ENCODE measurements at regions not wholly inside any gene's neighbourhood (a gene's known extent, or its start where the extent isn't known, plus 50 kb on each side); places are given as distances from the start of the nearest gene placed in this dataset.
A peak's percentile ranks its signal among the peaks of the same experiment; 100 is the strongest.

DNA sequence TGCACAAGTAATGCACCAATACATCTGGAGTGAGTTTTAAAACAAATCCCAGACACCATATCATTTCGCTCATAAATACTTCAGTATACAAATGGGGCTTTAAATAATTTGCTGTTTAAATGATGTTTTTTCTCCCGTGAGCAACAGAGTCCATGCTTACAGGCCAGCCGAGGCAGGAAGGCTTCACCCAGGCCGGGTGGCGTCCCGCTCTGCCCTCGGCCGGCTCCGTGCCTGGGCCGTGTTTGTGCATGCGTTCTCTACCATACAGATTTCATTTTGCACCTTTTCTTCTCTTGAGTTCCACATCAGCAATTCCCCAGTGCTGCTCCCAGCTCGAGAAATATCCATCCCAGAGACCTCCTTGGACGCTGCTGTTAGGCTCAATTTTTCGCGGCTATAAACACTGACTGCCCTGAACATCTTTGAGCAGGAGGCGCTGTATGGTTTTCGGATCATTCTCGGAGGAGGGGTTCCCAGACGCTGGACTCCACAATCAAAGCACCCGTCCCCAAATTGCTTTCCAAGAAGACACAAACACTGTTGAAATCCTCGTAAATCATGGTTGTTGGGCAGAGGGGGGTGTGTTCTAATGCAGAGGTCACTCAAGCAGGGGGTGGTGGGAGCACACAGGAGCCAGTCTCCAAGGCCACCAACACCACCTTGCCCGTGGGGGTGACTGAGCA, 91.6 kb downstream of the MICALL2 start:
- peak in 1 of 10 donors; percentile 50 for DNase-seq
- intact Hi-C loops (cut with DNase I): no loop called here

DNA sequence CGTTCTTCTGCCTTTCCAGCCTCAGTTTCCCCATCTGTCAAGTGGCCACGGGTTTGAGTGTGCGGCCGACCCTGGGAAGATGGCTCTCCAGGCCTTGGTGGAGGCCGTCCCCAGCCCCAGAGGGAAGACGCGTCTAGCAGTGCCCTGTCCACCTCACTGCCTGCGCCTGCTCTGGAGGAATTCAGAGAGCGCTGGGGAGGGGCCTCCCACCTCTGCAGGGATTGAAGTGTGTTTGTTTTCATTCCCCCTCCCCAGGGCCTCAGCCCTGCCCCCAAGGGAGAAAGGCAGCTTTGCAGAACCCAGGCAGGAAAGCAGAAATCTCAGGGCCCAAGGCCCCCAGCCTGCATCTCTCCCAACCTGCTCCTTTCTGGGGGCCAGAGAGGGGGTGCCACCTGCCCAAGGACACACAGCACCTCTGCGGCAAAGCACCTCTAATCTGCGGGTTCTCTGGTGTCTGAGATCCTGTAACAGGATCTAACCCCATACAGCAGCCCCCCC, 91.0 kb downstream of the MICALL2 start:
- intact Hi-C loops (cut with DNase I): no loop called here
- peak in 2 of 10 donors; percentile 41 to 78 for DNase-seq

DNA sequence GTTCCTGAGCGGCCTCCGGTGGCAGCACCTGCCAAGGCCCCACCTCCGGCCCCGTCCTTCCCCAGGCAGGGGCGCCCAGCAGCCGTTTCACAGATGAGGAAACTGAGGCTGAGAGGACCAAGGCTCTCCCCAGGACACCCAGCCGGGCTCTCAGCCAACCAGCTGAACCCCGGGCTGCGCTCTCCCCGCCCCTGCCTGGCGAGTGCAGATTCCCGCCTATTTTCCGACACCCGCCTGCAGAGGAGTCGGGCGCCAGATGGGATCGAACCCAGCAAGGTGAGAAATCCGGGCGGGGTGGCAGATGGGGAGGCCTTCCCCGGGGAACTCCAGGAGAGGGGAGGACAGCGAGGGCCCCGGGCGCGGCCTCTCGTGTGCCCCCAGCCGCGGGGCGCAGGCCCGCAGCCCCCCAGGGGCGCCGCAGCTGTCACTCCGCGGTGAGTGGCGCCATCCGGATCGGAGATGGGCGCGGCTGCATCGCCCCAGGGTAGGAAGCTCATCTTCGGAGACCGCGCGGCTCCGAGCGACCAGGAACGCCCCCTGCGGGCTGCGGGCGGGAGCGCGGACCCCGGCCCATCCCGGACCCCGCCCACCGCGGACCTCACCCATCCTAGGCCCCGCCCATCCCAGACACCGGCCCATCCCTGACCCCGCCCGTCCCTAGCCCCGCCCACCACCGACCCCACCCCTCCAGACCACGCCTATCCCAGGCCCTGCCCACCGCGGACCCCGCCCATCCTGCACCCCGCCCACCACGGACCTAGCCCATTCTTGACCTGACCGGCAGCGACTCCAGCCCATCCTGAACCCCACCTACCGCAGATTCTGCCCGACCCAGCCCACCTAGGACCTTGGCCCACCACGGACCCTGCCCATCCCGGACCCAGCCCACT, 90.3 kb downstream of the MICALL2 start:
- DNase-seq: peak in 2 of 10 donors; percentile 49 to 74
- intact Hi-C loops (cut with DNase I): no loop called here

DNA sequence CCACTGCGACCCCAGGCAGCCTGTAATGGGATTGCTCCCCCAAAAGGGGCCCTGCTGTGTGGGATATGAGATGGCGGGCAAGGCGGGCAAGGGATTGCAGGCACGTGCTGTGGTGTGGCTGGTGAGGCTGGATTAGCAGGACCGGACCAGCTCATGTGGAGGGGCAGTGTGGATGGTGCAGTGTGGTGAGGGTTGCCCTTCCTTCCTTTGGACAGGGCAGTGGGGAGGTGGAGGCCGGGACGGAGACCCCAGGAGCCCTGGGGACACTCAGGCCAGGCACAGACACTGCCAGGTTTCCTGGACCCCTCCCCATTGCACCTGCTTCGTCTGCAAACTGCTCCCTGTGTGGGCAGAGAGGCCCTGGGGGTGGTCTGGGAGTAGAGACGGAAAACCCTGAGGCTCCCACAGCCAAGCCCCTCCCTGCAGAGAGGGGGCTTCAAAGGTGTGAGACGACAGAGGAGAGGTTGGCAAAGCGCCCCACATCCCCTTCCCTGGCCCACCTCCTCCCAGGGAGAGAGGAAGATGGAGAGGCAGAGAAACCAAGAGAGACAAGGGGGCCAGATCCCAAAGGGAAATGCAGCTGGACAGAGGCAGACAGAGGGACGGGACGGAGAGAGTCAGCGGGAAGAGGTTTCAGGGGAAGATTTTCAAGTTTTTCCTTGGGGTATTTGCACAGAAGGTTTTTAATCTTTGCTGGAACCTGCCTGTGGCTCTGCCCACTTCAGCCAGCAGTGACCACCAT, 89.2 kb downstream of the MICALL2 start:
- intact Hi-C loops (cut with DNase I): no loop called here
- DNase-seq: peak in 2 of 10 donors; percentile 36 to 46

DNA sequence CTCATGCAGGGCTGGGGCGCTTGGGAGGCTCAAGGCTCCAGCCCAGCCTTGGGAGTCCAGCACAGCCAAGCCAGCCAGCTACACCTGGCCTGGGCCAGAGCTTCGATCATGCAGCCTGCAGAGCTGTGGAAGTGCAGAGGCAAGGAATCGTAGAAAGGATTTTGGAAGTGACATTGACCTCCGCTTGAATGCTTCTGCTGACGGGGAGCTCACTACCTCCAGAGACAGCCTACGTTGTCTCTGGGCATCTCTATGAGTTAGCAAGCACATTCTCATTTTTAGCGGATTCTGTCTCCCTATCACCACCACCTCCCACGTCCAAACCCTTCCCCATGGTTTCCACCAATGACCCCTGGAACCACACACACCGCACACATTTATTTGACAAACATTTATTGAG, 88.5 kb downstream of the MICALL2 start:
- DNase-seq: peak in 2 of 10 donors; percentile 11 to 66
- intact Hi-C loops (cut with DNase I): no loop called here

DNA sequence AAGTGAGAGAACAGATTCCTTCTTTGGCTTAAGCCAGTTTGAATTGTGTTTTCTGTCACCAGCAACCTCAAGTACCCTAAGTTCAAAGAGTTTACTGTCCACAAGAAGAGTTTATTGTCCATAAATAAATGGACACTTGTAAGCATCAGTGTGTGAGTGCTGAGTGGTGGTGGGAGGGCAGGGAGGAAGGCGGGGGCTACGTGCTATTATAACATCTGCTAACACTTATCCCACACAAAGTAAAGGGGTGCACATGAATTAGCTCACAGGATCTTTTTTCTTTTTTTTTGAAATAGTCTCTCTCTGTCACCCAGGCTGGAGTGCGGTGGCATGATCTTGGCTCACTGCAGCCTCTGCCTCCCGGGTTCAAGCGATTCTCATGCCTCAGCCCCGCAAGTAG, 87.2 kb downstream of the MICALL2 start:
- intact Hi-C loops (cut with DNase I): no loop called here
- peak in 1 of 10 donors; percentile 22 for DNase-seq

DNA sequence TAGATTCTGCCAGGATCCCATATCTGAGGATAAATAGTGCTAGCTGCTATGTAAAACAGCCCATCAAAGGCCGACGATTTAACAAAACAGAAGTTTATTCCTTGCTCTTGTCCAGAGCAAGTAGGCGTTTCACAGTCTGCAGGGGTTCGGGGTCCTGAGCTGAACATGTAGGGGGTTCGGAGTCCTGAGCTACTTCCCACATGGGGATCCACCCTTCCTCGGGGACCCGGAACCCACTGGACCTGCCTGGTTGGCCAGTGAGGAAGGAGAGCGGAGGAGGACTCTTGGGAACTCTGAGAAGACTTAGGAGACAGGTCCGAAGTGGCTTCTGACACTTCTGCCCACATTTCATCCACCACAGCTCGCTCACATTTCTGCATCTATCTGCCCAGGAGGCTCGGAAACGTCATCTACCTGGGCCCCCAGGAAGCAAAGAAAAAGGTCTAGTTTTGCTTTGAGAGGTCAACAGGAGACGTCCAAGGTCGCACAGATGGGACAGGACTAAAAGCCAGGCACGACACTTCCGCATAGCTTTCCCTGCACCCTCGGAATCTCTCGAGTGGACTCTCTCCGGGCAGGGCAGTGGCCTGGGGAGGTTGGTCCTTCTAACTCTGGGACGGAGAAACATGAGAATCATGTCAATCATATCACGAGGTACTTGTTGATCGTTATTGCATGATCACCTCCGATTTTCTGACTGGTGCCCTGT, 86.4 kb downstream of the MICALL2 start:
- peak in 3 of 10 donors; percentile 1 to 76 (median 70) for DNase-seq
- intact Hi-C loops (cut with DNase I): no loop called here

DNA sequence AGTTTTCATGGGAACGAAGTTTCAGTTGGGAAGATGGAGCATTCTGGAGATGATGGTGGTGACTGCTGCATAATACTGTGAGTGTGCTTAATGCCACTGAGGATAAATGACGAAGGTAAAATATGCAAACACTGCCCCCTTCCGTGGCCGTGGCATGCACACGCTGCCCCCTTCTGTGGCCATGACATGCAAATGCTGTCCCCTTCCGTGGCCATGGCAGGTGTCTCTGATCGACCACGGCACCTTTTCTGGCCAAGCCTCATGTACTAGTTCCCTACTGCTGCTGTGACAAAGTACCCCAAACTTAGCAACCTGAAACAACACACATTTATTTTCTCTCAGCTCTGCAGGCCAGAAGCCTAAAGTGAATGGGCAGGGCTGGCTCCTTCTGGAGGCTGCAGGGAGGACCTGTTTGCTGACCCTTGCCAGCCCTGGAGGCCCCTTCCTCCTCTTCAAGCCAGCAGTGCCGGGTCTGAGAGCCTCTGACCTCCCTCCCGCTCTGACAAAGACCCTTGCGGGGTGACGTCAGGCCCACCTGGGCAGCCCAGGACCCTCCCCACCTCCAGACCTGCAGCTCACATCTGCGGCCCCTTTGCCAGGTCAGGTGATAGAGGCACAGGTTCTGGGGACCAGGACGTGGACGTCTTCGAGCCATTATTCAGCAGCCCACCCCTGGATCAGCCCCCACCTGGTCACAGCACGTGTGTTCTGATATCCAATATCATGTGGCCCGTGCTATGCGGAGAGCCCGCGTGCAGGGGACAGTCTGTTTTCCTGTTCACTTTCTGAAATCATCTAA, 82.0 kb downstream of the MICALL2 start:
- DNase-seq: peak in 1 of 10 donors; percentile 65
- intact Hi-C loops (cut with DNase I): no loop called here

DNA sequence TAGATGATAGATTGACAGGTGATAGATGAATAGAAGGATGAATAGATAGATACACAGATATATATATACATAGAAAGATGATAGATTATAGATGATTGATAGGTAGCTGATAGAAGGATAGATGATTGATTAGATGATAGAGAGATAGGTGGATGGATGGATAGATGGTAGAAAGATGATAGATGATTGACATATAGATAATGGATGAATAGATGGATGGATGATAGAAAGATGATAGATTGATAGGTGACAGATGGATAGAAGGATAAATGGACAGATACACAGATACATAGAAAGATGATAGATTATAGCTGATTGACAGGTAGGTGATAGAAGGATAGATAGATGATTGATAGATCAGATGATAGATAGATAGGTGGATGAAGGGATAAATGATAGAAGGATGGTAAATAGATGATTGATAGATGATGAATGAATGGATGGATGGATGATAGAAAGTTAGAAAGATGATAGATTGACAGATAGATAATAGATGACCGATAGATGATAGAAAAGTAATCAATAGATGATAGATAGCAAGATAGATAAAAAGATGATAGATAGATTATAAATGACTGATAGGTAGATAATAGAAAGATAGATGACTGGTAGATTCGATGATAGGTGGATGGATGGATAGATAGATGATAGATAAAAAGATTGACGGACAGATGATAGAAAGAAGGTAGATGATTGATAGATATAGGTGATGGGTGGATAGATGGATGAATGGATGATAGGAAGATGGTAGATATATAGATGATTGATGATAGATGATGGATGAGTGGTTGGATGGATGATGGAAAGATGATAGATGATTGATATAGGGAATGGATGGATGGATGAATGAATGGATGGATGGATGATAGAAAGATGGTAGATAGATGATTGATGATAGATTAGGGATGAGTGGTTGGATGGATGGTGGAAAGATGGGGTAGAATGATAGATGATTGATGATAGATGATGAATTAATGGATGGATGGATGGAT, 80.4 kb downstream of the MICALL2 start:
- intact Hi-C loops (cut with DNase I): no loop called here
- DNase-seq: no peak

DNA sequence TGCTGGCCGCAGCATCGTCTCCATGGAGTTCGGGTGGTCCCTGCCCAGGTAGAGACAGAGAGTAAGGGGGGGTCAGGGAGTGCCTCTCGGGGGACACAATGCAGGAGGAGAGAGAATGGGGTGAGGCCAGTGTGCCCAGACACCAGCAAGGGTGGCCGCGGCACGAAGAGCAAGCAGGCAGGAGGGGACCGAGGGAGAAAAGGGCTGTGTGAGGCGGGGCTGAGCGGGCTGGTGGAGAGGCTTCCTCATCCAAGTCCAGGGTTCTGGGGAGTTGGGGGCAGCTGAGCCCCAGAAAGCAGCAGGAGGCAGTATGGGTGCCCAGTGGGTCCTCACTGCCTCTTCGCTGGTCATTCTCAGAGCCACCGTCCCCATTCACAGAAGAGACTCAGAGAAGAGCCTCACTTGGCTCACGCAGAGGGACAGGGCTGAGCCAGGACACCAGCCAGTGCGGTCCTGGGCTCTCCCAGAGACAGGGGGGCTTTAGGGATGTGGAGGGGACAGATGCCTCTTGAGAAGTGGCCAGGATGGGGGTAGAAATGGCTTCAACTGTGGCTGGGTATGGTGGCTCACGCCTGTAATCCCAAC, 78.9 kb downstream of the MICALL2 start:
- DNase-seq: peak in 1 of 10 donors; percentile 65
- intact Hi-C loops (cut with DNase I): no loop called here

DNA sequence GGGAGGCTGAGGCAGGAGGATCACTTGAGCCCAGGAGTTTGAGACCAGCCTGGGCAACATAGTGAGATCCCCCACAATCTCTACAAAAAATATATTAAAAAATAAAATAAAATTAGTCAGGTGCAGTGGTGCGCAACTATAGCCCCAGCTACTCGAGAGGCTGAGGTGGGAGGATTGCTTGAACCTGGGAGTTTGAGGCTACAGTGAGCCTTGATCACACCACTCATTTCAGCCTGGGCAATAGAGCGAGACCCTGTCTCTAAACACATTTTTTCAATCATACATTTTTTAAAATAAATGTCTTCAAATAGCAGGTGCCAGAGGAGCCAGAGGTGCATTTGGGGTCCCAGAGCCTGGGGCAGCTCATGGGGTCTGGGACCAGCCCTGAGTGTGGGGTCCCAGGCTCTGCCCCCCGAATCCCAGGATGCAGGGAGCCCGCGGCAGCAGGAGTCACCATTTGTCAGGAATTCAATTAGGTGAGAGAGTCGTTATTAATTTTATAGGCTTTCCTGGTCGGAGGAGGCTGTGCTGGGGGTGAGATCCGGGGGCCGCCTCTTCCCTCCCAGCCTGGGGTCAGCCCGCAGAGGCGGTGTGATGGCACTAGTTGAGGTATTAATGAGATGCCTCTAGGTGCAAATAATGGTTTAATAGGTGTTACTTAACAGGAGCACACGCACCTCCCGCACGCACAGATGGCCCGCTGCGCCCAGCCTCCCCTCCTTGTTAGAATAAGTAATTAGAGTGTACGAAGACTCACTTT, 78.3 kb downstream of the MICALL2 start:
- intact Hi-C loops (cut with DNase I): no loop called here
- peak in 1 of 10 donors; percentile 65 for DNase-seq

DNA sequence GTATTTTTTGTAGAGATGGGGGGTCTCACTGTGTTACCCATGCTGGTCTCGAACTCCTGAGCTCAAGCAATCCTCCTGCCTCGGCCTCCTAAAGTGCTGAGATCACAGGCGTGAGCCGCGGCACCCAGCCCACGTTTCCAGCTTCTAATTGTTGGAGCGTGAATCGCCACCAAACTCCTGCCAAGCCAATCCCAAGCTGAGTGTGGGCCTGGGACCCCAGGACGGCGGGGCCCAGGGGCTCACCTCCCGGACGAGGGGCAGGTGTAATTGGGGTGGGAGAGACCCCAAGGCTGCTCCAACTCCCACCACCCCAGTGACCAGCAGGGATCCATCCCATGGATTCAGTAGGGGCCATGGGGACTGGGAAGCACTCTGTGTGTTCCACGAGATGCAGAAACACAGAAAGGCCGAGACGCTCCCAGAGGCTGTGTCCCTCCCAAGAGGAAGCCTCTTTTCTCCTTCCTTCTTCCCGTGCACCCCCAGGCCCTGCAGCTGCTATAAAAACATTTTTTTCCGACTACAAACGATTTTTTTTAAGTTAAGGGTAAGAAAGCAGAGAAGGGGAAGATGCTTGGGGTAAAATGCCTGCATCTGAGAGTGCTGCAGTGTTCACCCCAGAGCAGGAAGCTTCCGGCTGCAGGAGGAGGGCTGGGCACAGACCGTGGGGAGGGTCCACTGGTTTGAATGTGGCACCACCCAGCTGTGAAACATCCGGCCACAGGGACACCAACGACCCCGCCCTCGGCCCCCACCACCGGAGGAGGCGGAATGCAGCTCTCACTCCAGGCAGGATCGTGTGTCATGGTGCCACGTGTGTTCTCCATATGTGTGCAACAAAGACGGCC, 76.5 kb downstream of the MICALL2 start:
- DNase-seq: peak in 1 of 10 donors; percentile 80
- intact Hi-C loops (cut with DNase I): no loop called here

DNA sequence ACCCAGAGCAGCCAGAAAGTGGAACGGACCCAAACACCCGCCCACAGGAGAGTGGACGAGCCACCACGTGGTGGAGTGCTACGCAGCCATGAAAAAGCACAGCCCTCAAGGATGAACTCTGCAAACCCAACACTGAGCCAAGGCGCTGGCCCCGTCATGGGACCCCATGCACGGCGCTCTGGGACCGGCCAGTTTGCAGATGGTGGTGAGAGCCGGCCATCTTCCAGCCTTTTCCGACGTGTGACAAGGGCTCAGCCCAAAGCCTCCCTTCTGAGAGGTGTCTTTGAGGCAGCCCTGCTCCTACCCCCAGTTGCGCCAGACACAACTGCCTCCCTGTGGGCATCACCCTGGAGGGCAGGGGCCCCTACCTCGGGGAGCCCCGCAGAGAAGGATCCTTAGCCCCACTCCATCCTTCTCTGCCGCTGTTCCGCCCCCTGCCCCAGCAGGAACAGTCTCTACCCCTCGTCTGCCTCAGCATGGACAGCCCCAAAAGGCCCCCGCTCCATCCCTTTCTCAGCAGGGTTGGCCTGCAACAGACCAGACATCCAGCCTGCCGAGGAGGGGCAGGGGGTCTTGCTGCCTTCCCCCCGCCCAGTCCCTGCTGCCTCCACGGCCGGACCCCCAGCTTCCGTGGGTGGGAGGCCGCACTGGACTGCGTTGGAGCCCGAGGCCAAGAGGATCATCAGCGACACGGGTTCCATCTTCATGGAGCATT, 75.7 kb downstream of the MICALL2 start:
- peak in 1 of 10 donors; percentile 67 for DNase-seq
- intact Hi-C loops (cut with DNase I): no loop called here

DNA sequence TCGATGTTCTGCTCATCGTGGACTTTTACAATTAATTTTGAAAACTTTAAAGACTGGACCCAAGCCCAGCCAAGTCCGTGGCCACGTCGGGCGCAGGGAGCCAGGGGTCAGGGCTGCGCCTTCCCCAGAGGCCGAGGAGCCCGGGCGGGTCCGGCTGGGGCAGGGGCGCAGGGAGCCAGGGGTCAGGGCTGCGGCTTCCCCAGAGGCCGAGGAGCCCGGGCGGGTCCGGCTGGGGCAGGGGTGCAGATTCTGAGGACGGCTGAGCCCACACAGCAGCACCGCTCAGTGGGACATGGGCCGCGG, 75.2 kb downstream of the MICALL2 start:
- DNase-seq: peak in 1 of 10 donors; percentile 70
- intact Hi-C loops (cut with DNase I): no loop called here
